ENCODE measurements at regions not wholly inside any gene's neighbourhood (a gene's known extent, or its start where the extent isn't known, plus 50 kb on each side); places are given as distances from the start of the nearest gene placed in this dataset.
A peak's percentile ranks its signal among the peaks of the same experiment; 100 is the strongest.

DNA sequence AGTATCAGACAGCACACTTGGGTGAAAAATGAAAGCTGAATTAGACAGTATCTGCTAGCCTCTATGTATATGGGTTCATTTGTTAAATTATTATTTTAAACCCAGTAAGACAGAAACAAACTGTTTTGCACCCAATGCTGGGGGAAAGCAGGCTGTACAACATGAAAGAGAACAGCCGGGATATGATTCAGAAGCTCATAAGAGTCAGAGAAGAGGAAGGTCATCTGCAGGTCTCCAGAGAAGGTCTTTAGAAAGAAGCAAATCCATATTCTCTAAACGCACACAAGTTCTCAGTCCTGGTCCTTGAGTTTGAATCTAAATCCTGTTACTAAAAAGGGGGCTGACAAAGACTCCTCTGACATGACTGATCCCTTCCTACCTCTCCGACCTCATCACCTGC, 155.1 kb downstream of the SIPA1L2 start:
- DNase-seq: no peak

DNA sequence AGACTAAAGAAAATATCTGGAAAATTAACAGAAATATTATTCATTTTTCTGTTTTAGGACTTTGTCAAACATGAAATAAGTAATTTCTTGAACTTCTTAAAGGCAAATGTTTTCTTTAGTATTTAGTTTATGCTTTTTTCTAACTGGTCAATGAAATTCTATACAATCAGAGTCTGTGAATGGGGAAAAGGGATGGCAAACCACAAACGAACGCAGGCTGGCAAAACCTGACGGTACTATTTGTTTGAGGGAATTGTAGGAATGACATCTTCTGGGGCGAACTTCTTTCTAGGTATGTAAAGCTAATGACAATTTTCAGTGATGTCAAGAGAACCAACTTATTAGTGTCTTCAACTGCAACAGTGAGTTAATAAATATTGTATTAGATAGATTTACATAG, 156.0 kb downstream of the SIPA1L2 start:
- DNase-seq: no peak

DNA sequence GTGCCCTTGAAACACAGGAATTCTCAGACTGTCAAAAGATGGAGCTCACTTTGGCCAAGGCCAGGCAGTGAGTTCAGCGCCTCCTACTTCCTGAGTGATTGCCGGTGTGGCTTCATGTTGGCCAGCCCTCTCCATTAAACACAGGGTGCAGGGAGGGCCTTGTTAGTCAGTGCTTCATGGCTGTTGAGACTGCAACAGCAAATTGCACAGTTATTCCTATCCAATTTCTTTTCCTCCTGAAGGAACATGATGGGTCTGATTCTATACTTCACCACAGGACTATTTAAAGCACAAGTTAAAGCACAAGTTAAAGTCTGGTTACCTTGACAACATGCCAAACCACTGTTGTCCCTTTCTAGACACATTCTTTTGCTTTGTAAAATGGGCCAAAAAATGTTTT, 156.6 kb downstream of the SIPA1L2 start:
- no peak for DNase-seq

DNA sequence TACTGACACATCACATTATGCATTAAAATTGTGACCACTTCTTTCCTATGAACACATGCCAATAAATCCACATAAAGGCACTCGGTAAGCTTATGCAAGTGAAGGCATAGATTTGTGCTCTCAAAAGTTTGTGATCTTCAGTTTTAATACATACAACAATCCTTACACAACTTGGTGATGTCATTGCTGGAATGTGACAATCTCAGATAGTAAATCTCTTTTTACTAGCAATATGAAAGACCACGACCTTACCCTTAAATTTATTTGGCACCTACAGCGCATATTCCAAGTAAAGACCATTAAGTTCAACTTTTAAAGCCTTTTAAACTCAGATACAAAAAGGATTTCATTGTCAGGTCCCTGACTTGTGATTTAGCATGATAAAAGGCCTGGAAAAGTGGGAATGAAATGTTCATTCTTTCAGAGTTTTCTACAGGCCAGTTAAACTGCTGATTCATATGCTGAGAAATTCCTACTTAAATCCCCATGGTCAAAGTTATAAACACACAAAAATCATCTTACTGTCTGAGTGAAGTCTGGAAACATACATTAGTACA, 157.4 kb downstream of the SIPA1L2 start:
- DNase-seq: no peak

DNA sequence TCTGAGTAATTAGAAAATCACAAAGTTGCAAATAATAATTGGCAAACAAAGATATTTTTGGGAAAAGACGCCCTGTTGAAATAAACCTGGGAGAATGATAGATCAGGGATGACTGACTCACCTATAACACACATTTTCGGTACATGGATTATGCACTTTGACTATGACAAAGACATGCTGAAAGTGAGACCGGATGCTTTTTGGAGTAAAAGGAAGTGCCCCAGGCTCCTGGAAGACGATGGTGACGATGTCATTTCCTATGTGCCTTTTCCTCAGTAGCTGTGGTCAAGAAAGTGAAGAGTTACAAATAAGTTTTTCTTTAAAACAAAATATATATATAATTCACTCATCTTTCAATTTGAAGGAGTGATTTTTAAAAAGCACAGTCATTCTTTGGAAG, 158.7 kb downstream of the SIPA1L2 start:
- DNase-seq: no peak

DNA sequence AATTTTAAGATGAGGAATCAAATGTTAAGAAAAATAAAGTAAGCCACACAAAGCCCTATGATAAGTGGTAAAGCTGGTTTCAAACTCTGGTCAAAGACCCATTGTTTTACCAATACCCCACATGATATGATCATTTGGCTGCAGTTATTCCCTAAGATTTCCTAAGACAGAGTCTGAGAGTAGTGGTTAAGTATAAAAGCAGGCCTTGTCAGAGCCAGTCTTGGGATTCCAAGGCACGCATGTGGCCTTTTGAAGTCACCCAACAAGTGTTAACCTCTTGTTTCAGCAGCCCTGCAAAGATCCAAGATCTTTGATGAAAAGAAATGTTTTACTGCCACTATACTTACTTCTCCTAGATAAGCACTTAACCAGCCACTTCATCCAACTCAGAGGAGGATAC, 159.2 kb downstream of the SIPA1L2 start:
- DNase-seq: no peak

DNA sequence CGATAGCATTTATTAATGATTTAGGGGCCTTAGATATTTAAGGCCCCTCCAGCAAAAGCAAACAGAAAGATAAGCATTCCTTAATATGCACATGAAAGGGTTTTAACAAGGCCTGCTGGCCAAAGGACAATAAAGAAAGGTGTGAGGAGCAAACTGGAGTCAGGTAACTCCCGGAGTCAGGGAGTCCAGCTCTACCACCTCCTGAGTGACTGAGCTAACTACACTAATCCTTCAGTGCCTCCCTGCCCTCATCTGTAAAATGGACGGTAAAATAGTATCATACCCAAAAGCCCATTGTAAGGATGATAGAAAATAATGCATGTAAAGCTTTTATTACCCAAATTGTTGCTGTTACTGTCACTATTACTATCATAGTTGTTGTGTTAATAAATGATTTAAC, 161.7 kb downstream of the SIPA1L2 start:
- no peak for DNase-seq

DNA sequence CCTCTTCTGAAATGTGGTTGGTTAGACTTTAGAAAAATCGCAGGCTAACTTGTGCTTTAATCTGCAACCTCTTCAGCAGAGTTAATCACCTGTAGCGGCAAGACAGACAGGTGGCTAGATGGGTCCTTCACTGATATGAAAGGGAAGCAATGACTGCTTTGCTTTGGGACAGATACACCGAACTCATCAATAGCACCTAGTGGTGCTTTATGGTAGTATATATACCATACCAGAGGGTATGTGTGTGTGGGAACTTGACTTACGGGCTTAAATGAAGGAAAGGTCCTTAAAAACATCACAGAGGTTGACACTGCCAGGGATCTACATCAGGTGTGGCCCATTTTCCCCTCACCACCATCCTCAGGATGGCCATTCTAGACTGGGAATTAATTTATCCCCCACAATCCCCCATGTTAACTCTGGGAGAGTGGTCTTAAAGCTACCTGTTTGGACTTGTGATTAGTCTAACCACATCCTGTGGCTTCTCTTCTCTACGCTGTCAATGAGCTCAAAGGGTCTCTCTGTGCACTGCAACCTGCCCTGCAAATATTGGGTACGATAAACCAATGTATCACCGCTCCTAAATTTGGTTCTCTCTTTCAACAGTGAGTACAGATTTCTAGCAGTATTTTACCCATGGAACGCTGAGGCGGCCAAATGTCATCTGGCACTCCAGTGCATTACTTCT, 162.7 kb downstream of the SIPA1L2 start:
- DNase-seq: no peak

DNA sequence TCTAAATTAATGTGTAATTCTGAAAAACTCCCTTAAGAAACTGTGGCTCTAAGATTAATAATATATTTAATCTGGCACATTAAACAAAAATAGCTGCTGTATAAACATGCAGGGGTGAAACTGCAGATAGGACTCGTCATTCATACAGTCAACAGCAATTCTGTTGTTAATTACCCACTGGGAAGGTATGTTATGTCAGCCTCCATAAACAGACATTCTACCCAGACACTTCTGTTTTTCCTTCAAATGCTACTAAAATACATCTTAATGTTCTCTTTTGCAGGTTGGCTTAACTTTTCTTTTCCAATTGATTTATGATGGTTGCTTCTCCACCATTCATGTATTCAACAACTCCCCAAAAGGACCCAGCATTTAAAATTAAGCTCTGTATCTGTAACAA, 165.6 kb downstream of the SIPA1L2 start:
- DNase-seq: no peak

DNA sequence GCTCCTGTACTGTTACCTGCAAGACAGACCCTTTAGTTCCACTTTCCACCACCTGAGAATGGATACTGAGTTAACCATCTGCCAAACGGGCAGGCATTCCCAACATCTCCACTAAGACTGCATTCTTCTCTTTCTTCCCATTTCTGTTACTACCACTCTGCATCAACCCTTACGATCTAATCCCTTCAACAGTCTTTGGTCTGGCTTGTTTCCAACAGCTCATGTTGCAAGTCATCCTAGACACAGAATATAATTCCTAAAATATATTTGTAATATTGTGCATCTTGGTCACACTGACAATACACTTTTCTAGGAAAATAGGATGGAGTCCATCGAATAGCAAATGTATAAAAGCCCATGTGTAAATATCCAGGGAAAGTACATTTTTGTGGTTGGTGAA, 166.7 kb downstream of the SIPA1L2 start:
- peak; percentile 21 for DNase-seq

DNA sequence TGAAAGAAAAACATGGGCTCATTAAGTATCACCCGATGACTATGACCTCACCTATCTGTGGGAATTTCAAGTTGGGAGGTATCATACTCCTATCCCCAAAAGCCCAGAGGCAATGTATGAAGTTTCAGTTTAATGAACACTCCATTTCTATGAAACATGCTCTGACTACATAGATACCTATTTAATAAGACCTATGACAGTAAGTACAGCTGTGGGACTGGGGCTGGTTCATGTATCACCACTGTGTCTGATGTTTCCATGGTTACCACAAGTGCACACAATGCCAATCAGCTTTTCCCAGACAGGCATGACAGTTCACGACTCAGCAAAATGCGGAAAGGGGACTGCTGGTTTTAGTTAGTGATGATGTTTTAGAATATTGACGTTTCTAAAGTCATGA, 167.7 kb downstream of the SIPA1L2 start:
- no peak for DNase-seq

DNA sequence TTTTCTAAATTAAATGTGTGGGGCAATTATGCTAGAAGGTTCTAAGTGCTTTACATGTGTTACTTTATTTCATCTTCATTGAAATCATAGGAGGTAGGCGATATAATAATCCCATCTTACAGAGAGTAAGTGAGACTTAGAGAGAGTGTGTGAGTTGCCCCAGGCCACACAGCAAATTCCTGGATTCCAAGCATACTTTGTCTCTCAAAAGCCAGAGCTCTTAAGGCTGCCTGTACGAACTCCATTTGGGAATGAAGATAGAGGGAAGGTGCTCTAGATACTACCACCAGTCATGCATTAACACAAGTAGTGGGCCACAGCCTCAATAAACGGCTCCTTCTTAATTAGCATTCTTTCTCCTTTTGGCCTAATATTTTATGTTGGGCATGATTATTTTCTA, 170.1 kb downstream of the SIPA1L2 start:
- DNase-seq: no peak

DNA sequence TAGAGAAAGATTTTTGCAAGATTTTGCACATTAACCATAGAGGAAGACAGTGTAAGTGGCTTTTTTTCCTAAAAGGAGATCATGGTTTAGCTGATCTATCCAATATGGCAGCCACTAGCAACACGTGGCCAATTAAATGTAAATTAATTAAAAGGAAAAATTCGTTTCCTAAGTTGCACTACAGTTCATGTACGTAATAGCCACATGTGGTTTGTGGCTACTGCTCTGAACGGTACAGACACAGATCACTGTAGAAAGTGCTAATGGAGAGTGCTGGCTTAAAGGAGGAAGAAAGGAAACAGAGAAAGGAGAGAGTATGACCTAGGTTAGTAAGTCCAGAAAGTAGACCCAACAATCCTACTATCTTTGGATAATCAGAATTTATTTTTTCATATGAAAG, 170.8 kb downstream of the SIPA1L2 start:
- no peak for DNase-seq

DNA sequence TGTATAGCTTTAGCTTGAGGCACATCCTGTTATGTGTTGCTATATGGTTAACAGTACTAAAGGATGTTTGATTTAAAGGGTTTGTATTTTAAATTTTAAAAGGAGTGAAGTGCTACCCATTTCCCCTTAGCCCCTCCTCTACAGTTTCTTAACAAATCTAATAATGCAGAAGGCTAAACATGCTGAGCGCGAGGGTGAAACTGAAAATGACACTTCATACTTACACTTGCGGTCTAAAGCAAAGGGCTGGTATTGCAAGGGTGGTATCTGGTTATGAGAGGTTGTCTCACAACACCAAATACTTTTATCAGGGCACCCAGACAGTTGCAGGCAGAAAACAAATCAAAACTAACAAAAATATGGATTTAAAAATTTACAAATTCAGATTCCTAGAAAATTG, 172.3 kb downstream of the SIPA1L2 start:
- DNase-seq: no peak

DNA sequence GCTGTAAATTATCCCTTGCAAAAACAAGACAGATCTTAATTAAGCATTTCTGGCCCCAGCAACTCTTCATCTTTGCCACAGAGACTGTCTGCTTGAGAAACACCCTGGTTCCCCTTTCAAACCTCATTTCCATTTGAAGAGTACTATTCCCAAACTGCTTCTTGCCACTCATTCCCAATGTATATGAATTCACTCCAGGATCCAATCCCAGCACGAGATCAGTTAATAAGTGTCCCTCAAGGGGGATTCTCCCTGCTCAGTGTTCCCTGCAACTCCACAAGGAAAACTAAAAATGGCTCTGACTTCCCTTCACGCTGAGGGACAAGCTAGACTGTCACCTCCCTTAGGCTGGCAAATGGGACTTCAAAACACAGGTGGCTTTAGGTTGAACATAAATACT, 173.2 kb downstream of the SIPA1L2 start:
- no peak for DNase-seq

DNA sequence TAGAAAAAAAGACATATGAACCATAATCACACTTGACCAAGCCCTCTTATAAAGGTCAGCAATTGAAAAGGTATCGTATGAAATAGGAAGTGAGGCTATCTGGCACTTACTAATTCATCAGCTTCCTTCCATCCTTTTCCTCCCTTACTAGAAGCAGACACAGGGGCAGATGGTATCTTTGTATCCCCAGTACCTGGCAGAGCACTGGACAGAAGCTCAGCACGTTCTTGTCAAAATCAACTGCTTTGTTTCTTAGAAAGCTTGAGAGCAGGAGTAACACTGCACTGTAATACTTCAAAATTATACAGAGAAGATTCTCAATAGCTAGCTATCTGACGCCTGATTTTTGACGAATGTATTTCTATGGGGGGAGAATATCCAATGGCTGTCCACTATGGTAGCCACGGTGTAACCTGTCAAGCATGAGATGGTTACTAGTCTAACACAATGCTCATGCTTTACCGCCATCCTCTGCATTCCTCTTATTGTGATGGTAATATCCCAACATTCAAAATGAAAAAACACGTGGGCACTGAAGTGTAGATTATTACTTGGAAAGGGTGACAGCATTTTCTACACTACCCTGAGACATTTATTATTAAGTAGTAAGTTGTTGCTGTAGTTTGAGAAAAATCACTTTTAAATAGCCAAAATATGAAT, 175.6 kb downstream of the SIPA1L2 start:
- DNase-seq: no peak

DNA sequence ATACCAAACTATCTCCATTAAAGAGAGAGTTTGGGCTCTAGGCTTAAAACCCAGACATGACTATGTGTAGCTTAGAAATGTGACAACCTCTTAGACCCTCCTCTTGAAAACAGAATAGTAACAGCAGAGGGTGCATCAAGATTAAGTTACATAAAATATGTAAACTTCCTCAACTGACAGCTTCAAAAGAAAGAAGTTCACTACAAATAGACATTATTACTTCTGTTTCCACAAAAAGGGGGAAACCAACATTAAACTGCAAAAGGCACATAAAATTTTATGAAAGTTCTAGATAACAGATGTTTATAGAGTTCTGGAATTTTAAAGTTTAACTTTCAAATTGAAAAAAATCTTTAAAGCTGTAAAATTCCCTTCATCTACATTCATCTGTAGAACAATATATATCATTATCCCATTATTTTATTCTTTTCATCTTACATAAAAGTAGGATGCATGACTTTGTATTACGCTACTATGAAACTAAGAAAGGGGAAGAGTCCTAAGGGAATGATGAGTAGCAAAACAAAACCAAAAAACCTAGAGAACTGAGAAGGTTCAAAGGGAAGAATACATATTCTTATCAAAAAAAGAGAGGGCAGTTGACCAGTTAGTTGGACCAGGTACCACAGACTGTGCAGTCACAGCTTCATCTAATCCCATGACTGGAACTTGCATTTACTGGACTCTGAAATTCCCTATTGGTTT, 177.0 kb downstream of the SIPA1L2 start:
- no peak for DNase-seq

DNA sequence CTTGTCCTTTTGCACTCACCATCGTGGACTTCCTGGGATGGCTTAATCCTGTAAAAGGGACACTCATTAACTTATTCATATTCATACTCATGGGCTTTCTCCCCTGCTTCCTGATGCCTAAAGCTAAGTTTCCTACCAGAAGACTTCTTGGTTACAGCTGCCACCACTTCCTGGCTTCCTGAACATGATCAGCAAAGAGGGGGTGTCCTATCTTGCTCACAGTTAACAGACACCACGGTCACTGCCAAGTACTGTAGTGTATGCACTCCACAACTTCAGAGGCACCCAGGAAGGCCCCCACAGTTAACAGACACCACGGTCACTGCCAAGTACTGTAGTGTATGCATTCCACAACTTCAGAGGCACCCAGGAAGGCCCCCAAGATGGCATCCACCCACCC, 177.8 kb downstream of the SIPA1L2 start:
- DNase-seq: no peak

DNA sequence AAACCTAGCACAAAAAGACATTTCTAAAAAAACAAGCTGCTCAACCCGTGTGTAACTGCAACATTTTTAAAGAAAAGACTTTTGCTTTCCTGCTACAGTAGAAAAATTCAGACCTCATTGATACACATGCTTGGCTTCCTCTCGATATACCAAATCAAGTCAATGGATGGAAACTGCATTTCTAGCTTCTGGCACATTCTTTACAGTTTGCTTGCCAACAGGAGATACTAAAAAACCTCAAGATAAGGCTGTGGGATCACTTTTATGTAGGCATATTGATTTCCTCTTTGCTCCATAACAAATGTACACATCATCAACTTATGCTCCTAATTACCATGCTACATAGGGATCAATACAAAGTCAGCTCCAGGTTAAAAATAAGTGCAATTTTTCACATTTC, 178.4 kb downstream of the SIPA1L2 start:
- DNase-seq: no peak

DNA sequence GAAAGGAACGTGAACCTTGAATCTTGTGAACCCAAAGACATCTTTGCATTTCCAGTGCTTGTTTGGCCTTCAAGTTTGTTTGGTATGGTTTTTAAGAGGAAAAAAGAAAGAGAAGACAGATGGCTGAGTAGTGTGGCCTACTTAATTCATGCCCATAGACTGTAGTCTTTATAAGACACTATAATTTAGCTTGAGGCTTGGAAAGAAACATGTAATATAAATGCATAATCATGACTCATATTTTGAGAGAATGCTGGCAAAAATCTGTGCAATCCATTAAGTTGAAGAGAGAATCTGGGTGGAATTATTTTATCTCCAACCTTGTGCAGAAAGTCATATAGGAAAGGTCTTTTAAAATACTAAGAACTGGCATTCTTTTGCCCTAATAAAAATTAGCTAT, 179.3 kb downstream of the SIPA1L2 start:
- no peak for DNase-seq

DNA sequence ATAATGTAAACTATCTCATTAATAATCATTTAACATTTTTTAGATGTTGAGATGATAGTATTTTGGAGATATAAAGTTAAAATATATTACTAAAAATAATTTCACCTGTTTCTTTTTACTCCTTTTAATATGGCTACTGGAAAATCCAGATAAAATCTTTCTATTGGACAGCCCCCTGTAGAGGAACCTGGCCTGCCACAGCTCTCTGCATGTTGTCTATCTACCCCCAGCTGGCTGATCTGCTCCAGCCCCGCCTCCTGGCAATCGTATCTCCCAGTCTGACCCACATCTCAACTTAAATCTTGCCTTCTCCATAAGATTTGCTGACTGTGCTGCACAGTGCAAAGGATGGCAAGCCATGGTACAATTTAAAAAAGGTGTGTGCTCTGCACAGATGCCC, 182.8 kb downstream of the SIPA1L2 start:
- no peak for DNase-seq

DNA sequence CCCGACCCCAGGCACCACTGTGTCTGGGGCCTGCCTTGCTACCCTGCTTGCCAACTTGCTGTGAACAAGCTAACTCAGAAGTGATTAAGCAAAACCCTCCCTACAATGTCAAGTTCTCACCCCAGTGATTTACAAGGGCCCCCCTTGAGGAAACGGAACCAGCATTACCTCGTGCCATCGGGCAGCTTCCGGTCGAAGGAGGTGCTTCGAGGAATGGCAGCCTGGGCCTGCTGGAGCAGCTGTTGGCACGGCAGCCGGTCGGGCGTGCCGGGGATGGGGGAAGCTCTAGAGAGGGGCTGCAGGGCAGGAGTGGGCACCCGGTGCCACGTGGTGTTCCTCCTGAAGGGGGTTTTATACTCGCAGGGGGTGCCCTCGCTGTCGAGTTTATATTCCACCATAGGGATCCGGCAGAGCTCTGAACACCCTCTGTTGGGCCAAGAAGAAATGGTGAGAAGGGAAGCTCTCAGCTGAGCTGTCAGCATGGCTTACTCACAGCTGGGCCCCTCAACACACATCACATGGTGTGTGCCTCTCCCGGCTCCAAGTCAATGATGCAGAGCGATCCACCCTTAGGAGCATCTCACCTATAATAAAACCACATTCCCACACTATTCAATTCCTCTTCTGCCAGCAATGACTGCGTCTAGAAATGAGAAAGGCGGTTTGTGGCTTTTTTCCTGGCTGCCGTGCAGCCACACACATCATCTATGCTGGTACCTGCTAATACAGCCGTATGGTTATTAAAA, 184.4 kb downstream of the SIPA1L2 start:
- peak; percentile 53 for DNase-seq

DNA sequence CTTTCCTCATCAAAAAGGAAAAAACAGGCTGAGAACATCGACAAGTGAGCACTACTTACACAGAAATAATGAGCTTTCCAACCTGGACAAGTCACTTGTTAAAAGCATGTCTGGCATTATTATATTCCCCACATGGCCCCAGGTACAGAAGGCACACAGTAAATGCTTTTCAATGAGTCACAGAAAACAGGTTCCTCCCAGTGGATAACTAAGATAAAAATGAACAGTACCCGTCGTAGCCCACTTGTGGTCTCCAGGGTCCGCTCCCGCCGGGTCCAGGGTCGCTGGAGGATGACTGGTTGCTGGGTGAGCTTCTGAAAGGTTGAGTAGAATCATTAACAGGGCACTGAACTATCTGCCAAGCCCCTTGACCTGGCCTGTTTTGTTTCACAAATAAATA, 186.6 kb downstream of the SIPA1L2 start:
- no peak for DNase-seq

DNA sequence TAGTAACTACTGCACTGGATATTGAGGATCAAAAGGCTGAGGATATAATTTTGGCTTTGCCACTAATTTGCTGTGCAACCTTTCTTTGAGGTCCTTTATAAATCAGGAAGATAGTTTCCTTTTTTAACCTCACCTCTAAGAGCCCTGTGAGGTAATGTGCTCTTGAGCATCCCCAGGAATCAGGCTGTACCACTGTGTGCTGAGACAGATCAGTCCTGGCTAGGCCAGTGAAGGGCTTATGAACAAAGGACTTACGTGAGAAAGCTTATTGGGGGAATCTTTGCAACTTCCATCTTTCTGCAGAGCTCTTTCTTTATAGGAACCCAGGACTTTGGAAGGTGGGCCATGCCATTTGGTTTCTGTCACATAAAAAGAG, 188.9 kb downstream of the SIPA1L2 start:
- no peak for DNase-seq

Measured in DMS79 (cell line).